A673 (cell line): ENCODE measurements at regions not wholly inside any gene's neighbourhood (a gene's known extent, or its start where the extent isn't known, plus 50 kb on each side); places are given as distances from the start of the nearest gene placed in this dataset.

Experiments used
- BruUV-seq: library from RNA; stranded (reverse); fragments of 400-500 nt; replicated peaks from 2 replicates; lab custom pipeline; 2021; lab: Mats Ljungman, UMichigan
- CTCF ChIA-PET: fragments of 300-600 bp; sonication (Branson Sonifier 250); formaldehyde crosslinking; loops from one replicate; lab custom pipeline; 2022; ENCODE audit warnings: antibody characterized with exemption; lab: Charles Lee
- POLR2A ChIA-PET: fragments of 300-600 bp; sonication (Branson Sonifier 250); formaldehyde crosslinking; loops from one replicate; lab custom pipeline; 2022; ENCODE audit warnings: antibody characterized with exemption; ENCODE audit not compliant: low non-redundant PET; lab: Charles Lee
- DNase-seq: peaks from one replicate; pipeline ENCODE4 v3.0.0-alpha.2; 2015; ENCODE audit warnings: low spot score
- H3K27ac ChIP-seq: fragments of 200-600 bp; sonication (generic); 2 replicates; pipeline ENCODE4 v1.5.1; 2016; ENCODE audit warnings: mixed run types, low read depth, mild to moderate bottlenecking, mixed read lengths, antibody characterized with exemption, low read length; ENCODE audit not compliant: poor library complexity, severe bottlenecking
- H3K27me3 ChIP-seq: fragments of 200-600 bp; sonication (generic); replicated peaks from 2 replicates; pipeline ENCODE4 v1.6.1; 2017; ENCODE audit warnings: mixed run types, low read depth, mild to moderate bottlenecking, mixed read lengths, antibody characterized with exemption, low read length; ENCODE audit not compliant: insufficient read depth, poor library complexity
- H3K36me3 ChIP-seq: fragments of 200-600 bp; sonication (generic); 2 replicates; pipeline ENCODE4 v1.6.1; 2016; ENCODE audit warnings: mixed run types, mild to moderate bottlenecking, mixed read lengths, antibody characterized with exemption, low read length; ENCODE audit not compliant: insufficient read depth, poor library complexity, severe bottlenecking
- H3K4me1 ChIP-seq: fragments of 200-600 bp; sonication (generic); 2 replicates; pipeline ENCODE4 v1.6.1; 2017; ENCODE audit warnings: mixed run types, mild to moderate bottlenecking, mixed read lengths, antibody characterized with exemption, low read length; ENCODE audit not compliant: insufficient read depth, poor library complexity, severe bottlenecking
- H3K4me3 ChIP-seq: fragments of 200-600 bp; sonication (generic); 2 replicates; pipeline ENCODE4 v1.5.1; 2016; ENCODE audit warnings: low read depth, mixed run types, mild to moderate bottlenecking, mixed read lengths, low read length; ENCODE audit not compliant: poor library complexity, severe bottlenecking
- H3K9me3 ChIP-seq: fragments of 200-600 bp; sonication (generic); 2 replicates; pipeline ENCODE4 v1.6.1; 2016; ENCODE audit warnings: mixed run types, low read depth, mild to moderate bottlenecking, mixed read lengths, antibody characterized with exemption, low read length; ENCODE audit not compliant: poor library complexity, severe bottlenecking
- CTCF ChIP-seq: fragments of 300-800, 200-600 bp; sonication (generic); conservative IDR thresholded peaks from 2 replicates; pipeline ENCODE4 v1.5.1; 2017; ENCODE audit warnings: low read depth, mild to moderate bottlenecking, antibody characterized with exemption, low read length, moderate library complexity, mixed read lengths
- EZH2 ChIP-seq: fragments of 200-600 bp; sonication (generic); IDR thresholded peaks from 2 replicates; pipeline ENCODE4 v1.6.1; 2017; ENCODE audit warnings: borderline replicate concordance, low read depth, mild to moderate bottlenecking, mixed read lengths, antibody characterized with exemption, low read length; ENCODE audit not compliant: poor library complexity, severe bottlenecking
- intact Hi-C: fragments of 100-400 bp; cut with micrococcal nuclease; formaldehyde crosslinking; loops from one replicate; pipeline ENCODE4 v1.10.0; 2022; ENCODE audit not compliant: unreplicated experiment

GRCh38 chrX:115400960-115401359, 111.4 kb downstream of the LUZP4 start:
- Histone ChIP-seq H3K36me3 (no peaks in the 10 kb centered on the region), H3K27me3 (no peaks in the 10 kb centered on the region), H3K4me3 (no peak overlapping the region), H3K27ac (no peak overlapping the region), H3K4me1 (peaks cover 6% of the 10 kb centered on the region), H3K9me3 (no peaks in the 10 kb centered on the region)
- ChIA-PET CTCF (no interaction called here), POLR2A (no interaction called here)
- no TSS peak for BruUV-seq
- TF ChIP-seq CTCF (no peak), EZH2 (no peak)
- DNase-seq: peak; percentile 80
- intact Hi-C loops: no loop called here

GRCh38 chrX:115402299-115402698, 112.8 kb downstream of the LUZP4 start:
- intact Hi-C loops: no loop called here
- no peak for DNase-seq
- Histone ChIP-seq H3K4me3 (no peak overlapping the region), H3K9me3 (no peaks in the 10 kb centered on the region), H3K4me1 (peaks cover 6% of the 10 kb centered on the region), H3K36me3 (no peaks in the 10 kb centered on the region), H3K27me3 (peaks cover 5% of the 10 kb centered on the region), H3K27ac (no peak overlapping the region)
- no TSS peak for BruUV-seq
- ChIA-PET POLR2A (no interaction called here), CTCF (no interaction called here)
- TF ChIP-seq CTCF (no peak), EZH2 (no peak)

- POLR2A ChIA-PET: no interaction called here
- Histone ChIP-seq H3K27ac (no peak overlapping the region), H3K9me3 (no peaks in the 10 kb centered on the region), H3K4me3 (no peak overlapping the region), H3K27me3 (peaks cover 5% of the 10 kb centered on the region), H3K4me1 (no peaks in the 10 kb centered on the region), H3K36me3 (no peaks in the 10 kb centered on the region)
- no peak for TF ChIP-seq EZH2
- no peak for TF ChIP-seq CTCF
- DNase-seq: no peak
- BruUV-seq: no TSS peak
- intact Hi-C loops: no loop called here
- CTCF ChIA-PET: no interaction called here
Measured at GRCh38 chrX:115408771-115409400, 119.4 kb downstream of the LUZP4 start.
